Activated CD4-positive, CD25-positive, alpha-beta regulatory T cell treated with anti-CD3 and anti-CD28 coated beads, Interleukin-2, amount 50 U/mL, for 72 hours (primary cell): ENCODE measurements at regions not wholly inside any gene's neighbourhood (a gene's known extent, or its start where the extent isn't known, plus 50 kb on each side); places are given as distances from the start of the nearest gene placed in this dataset.
"Not testable (repeated sequence)": the region's sequence is repeated elsewhere in the genome, so short reads cannot be mapped to it uniquely, and the experiment has no call there.

Experiments
- DNase-seq: peaks from one replicate; pipeline ENCODE4 v3.0.0; 2021

DNA sequence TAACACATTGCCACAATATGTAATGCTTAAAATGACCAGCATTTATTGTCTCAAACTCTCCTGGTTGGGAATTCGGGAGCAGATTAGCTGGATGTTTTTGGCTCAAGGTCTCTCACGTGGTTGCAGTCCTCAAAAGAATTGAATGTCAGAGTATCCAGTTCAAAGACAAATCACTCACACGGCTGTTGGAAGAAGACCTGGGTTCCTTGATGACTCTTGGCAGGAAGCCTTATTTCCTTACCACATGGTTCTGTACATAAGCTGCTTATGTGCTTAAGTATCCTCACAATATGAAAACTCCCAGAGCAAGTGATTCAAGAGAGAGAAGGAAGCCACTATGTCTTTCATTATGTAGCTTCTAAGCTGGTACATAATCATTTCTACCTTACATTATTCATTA, 230.3 kb upstream of the PTPRD start:
- no peak for DNase-seq

DNA sequence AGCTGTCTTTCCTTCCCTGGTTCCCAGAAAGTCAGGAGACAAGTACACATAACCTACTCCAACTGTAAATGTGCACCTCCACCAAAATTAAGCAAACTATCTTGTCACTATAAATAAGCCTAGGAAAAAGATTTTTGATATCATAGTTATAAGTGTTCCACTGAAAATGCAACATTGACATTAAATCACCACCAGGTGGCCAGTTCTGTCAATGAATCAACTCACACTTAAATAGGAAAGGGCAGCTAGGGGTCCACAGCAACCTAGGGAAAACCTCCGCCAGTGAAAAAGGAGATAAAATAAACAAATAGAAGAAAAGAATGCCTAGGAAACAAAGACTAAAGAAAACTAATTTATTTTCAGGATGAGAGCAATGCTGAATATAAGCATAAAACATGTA, 243.0 kb upstream of the PTPRD start:
- DNase-seq = no peak

DNA sequence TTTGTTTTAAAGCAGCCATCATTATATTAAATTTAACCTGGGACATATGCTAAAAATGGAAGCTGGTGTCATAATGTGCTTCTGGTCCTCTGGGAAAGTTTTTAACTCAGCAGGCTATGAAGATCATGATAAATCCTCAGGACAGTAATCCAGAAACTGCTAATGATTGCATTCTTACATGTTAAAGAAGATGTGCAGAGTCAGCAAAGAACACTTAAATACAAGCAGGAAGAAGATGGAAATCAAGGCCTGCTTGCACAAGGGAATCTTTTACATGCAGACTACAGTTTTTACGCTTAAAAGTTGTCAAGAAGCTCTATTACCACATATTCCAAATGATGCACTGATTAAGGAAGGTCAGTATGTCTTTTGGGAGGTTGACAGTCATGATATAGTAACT, 246.0 kb upstream of the PTPRD start:
- DNase-seq = no peak

DNA sequence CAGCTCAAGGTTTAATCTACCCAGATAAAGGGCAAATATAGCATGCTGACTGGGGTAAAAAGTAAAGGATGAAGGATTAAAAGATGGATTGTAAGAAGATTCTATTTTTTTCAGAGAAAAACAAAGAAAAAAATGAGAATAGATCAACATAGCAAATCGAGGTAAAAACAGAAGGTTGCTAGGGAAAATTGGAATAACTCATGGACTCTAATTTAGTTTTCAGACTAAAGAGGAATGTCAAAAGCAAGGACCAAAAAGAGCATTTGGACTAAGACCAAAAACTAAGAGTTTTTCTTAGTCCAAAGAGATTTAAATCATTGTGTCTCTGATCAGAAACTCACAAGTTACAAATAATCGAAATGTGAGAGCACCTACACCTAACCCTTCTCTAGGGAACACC, 250.7 kb upstream of the PTPRD start:
- no peak for DNase-seq

DNA sequence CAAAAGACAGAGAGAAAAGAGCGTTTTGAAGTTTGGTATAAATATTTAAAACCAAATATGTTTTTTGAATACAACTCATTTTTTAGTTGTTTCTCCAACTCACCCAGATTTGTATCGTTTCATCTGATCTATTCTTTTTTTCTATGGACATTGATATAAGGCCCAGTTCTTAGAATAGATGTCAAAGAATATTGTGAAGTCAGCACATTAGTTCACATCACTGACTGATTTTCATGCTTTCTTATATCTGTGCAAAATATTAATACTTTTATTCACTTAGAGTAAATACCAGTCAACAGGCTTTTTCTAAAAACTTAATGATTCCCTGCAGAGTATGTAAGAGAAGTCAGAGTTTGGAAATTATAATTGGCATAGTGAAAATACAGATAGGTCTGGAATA, 254.4 kb upstream of the PTPRD start:
- DNase-seq = no peak

DNA sequence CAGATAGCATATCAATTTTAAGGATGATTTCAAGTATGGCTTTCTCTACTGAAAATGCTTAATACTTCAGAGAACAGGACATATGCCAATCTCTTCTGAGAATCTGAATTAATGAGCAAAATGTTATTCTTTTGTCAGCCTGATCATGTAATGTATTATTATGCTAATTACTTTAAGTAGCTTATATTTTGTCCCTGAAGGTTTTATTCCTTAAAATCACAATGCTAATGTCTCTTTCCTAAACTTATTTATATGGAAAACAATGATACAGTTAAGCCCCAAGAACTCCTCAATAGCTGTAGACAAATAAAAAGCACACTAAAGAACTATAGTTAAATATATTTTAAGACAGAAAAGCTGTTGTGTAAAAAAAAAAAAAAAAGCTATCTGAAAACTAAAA, 256.9 kb upstream of the PTPRD start:
- DNase-seq = no peak

DNA sequence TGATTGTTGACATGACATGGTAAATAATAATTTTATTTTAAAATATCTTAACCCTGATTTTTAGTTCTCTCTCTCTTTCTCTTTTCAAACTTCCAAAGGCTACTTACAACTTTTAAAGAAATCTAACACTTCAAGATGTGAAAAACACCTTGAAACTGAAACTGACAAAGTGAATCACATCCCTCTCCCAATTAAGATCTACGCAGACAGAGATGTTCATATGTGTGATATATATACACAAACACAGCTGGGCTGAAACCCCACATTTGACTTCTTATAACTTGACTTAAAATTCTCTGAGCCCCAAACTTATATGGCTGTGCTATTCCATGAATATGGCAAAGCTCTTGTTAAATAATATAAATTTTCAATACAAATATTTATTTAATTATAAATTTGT, 261.2 kb upstream of the PTPRD start:
- no peak for DNase-seq

DNA sequence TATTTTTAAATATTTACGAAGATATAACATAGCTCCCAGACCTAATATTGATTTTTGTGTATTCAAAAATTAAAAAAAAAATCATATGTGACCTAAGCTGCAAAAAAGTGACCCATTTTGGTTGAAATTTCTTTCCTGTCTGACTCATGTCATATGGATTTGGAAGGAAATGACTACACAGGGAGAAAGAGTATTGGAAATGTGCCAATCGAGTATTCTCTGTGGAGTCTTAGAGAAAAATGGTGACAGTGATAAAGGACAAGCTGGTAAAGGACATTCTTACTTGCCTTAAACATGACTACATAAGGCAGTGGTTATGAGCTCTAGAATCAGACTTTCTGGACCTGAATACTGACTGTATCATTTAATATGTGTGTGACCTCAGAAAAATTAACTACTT, 262.9 kb upstream of the PTPRD start:
- no peak for DNase-seq

DNA sequence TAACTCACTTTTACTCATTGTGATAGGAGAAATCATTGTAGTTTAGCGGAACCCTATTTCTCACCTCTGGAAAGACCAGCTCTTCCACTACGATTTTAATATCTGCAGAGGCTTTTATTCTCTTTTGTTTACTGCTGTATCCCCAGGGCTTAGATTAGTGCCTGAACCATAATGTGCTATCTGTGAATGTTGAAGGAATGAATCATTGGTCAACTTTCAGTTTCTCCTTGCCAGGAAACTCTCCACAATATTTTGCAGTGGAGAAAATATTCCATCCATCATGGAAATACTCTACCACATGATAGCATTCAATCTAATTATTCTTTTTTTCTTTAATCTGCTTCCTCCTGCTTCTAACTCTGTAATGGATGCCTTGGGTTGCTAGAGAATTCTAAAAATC, 263.5 kb upstream of the PTPRD start:
- no peak for DNase-seq

DNA sequence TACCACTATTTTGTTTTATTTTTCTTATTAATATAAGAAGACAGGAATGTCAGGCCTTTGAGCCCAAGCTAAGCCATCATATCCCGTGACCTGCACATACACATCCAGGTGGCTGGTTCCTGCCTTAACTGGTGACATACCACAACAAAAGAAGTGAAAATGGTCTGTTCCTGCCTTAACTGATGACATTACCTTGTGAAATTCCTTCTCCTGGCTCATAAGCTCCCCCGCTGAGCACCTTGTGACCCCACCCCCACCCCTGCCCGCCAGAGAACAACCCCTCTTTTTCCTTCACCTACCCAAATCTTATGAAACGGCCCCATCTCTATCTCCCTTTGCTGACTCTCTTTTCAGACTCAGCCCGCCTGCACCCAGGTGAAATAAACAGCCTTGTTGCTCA, 277.5 kb upstream of the PTPRD start:
- not testable (repeated sequence) for DNase-seq

DNA sequence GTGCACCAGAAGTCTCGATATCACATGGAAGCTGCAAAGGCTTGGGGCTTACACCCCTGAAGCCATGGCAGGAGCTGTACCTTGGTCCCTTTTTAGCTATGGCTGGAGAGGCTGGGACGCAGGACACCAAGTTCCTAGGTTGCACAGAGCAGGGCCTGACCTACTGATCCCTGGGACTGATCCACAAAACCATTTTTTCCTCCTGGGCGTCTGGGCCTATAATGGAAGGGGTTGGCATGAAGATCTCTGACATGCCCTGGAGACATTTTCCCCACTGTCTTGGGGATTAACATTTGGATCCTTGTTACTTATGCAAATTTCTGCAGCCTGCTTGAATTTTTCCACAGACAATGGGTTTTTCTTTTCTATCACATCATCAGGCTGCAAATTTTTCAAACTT, 286.7 kb upstream of the PTPRD start:
- DNase-seq = no peak

DNA sequence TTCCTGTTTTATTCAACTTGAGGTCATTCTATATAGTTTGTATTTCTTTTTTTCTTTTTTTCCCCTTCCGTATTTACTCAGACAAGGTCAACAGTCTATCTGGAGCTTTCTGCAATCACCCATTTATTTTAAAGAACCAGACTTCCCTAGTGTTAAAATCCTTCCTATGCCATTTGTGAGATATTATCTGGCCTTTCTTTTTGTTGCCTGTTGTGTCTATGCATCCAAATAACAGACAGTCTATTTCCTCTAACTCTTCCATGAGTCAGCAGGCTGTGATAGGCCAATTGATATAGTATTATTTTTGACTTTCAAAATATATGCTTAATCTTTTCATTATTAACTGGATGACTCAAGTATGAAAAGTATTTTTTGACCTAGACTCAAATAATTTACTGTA, 291.2 kb upstream of the PTPRD start:
- no peak for DNase-seq

DNA sequence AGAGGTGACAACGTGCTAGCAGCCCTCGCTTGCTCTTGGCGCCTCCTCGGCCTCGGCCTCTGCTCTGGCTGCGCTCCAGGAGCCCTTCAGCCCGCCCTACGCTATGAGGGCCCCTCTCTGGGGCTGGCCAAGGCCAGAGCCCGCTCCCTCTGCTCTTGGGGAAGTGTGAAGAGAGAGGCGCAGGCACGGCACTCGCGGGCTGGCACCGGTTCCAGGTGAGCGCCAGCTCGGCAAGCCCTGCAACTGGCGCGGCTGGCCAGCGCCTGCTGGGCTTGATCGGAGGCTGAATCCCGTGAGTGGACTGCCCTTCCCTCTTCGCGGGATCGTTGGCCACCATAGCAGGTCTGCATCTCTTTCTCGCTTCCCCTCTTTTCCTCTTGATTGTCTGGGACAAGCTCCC, 298.0 kb upstream of the PTPRD start:
- no peak for DNase-seq

DNA sequence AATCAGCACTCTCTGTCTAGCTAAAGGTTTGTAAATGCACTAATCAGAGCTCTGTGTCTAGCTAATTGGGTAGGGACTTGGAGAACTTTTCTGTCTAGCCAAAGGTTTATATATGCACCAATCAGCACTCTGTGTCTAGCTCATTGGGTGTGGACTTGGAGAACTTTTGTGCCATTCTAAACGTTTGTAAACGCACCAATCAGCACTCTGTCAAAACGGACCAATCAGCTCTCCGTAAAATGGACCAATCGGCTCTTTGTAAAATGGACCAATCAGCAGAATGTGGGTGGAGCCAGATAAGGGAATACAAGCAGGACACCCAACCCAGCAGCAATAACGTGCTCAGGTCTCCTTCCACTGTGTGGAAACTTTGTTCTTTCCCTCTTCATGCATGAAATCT, 298.6 kb upstream of the PTPRD start:
- no peak for DNase-seq

DNA sequence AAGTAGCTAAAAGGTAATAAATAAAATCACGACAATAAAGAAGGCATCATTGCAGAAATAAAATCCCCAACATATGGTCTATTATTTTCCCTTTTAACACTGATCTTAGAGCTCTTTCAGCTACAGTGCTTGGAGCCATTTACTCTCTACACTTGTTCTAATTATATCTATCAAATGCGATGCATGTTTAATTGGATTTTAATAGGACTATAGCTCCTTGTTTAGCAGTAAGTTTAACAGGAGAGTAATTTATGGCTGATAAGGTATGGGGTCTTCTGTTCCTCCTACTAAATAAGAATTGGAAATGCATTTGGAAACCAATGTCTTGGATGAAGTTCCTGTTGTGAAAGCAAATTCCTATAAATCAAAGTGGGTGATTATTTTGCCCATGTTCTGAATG, 304.2 kb upstream of the PTPRD start:
- DNase-seq = no peak

DNA sequence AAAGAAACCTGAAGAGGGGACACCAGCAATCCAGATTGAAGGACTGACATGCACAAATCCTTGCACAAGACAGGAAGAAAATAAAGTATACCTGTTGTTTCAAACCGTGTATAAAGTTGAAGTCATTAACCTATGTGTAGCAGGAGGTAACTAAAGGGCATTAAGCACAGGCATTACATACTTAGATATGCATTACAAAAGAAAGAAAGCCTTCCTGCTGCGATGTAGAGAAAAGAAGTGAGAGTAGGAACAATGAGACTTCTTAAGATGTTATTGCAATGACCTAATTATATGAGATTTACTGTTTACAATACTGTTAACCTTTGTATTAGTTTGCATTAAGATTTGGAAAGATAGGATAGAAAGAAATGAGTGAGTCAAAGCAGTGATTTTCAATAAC, 308.9 kb upstream of the PTPRD start:
- DNase-seq = no peak

DNA sequence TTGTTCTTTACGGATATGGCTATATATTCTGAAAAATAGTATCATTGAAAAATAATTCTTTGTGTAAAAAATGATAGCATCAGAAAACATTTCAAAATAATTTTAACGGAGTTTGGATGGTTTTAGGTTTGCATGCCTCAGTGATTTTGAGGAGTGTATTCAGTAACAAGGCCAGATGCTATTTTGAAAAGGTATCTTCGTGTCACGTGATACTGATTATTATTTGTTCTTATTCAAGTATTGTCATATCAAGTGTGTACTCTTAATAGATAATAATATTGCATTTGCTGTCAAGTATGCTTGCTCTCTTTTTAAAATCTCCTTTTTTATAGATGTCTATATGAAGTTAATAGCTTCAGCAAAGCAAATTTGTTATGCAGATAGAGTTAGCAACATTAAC, 313.1 kb upstream of the PTPRD start:
- DNase-seq = no peak

DNA sequence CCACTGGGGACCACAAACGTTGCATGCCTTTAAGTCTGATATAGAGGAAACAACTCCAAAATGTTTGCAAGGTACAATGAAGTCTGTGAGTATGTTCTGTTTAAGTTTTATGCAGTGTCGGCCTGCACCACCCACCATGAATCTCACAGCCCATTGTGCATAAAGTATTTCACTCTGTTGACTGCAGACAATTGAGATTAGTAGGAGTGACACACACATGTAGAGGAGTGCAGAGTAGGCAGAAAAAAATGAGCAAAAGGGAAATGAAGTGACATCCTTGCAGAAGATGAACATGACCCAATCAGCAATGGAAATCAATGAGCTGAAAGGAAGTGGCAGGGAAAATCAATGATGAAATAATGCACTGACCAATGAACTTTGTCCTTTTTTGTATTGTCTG, 315.6 kb upstream of the PTPRD start:
- no peak for DNase-seq

DNA sequence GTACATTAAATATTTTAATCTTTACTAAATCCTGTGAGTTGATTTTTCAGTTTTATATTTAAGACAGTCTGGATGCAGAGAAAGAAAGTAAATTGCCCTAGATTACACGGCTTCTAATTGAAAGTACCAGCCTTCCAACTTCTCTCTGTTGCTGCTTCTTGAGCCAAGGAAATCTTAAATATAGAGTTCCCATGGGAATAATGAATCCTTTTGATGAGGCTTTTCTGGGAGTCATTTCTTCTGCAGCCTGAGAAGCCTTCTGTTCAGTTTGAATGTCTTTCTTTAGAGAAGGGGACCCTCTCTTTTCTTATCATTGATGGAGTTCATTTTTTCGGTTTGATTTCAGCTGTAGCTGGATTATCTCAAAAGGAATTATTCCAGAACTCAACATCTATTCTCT, 317.3 kb upstream of the PTPRD start:
- no peak for DNase-seq

DNA sequence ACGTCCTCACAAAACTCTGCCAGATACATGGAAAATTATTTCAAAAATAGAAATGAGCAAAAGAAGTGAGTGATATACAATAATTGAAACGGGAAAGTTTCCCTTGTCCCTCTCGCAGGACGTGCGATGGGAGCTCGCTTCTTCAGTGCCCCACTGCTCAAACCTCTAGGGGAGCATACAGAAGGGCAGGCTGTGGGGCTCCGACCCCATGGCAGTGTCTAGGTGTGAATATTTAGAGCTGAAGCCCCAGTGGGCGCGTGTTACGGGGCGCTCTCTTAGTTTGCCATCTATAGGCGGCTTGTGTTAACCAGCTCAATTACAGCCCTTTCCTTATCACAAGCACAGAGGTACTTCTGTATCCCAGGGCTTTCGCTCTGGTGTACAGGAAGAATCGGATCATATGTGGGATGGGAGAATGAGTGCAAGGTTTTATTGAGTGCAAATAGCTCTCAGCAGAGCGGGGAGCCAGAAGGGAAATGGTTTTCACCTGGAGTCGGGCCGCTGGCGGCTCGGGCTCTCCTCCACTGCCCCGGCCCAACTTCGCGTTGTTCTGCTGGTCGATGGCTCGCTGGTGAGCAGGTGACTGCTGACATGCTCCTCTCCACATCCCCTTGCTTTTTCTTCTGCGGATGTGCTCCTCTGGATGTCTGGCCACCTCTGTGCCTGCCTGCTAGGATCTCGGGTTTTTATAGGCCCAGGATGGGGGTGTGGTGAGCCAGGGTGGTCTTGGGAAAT, 334.0 kb upstream of the PTPRD start:
- DNase-seq = no peak

DNA sequence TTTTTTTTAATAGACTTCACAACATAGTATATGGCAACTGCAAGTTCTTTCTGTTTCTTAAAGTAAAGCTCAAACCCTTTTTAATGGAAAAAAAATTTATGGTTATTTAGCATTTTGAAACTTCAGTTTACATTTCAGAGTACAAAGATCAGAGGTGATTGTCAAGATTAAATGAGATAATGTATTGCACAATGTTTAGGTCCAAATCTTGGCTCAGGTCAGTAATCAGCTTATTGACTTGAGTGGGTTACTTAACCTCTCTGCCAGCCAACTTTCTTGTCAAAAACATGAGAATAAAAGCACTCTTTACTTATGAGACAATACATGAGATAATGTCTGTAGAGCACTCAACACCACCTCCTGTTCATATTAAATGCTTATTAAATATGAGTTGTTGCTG, 345.1 kb upstream of the PTPRD start:
- DNase-seq = no peak

DNA sequence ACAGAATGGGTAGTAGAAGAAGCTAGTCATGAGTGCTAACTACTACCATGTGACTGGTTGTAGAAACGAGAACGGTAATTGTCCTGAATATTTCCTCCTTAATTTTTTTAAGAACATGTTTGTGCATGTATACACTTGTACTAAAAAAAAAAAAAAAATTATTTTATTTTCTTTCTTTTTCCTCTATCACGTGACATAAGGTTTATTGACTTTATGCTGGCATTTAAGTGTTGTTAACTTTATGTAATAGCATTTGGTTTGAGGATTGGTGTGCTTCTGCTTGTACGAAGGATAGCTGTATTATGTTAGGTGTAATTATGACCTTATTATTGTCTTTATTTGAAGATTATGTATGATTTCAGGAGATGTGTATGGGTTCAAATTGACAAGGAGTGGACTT, 349.1 kb upstream of the PTPRD start:
- no peak for DNase-seq

DNA sequence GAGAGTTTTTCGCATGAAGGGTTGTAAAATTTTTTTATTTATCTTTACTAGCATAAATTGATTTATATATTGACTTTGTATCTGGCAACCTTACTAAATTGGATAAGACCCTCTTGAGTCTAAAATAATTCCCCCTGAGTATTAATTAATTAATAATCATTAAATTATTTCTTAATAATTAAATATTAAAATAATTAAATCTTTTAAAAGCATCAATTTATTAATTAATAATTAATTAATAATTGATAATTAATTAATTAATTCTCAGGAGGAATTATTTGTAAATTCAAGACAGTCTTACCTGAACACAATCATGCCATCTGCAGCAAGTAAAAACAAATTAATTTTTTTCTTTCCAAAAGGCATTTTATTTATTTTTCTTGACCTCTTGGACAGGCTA, 370.4 kb upstream of the PTPRD start:
- DNase-seq = no peak

DNA sequence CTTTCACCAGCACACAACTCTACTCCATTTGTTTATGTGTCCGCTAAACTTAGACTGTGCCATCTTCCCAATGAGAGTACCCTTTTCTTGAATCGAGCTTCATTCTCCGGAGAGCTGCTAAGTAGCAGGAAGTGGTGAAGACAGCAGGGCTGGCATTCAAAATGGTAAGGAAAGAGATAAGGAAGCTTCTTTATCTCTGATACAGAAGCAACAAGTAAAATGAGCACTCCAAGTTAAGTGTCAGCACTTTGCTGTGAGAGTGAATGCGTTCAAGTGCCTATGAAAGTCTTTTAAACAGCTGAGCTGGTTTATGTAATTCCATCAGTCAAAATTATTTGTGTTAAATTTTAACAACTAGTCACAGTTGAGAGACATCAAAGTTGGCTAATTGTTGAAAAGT, 386.8 kb upstream of the PTPRD start:
- DNase-seq = no peak

DNA sequence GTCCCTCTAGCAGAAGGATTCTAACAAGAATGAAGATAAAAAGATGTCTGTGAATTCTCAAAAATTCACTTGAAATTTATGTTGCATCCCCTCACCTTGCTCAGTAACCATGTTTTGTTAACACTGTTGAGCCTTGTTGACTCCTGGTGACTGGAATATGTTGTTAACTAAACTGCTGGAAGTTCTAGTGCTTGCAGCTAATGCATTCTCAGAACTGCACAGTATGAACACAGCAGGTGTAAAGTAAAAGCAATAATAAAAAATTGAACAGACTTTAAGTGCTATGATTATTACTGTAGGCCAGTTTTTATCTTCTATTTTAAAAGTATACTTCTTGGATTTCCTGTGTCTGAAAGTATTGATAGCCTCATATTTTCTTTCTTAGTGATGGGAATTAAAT, 388.7 kb upstream of the PTPRD start:
- DNase-seq = no peak

DNA sequence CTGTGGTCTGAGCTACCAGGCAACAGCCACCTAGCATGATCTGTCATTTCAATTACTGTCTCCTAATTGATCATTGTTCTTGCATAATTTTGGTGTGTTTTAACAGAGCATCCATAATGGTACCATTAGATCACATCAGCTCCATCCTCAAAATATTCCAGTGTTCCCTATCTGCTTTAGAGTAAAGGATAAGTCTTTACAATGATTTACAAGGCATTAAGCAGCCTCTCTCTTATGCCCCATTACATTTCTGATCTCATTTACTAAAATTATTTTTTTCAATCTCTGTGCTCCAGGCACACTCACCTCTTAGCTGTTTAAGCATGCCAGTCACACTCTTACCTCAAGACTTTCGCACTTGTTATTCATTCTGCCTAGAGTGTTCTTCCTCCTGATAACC, 389.9 kb upstream of the PTPRD start:
- no peak for DNase-seq
